ENCODE measurements at regions not wholly inside any gene's neighbourhood (a gene's known extent, or its start where the extent isn't known, plus 50 kb on each side); places are given as distances from the start of the nearest gene placed in this dataset.
"Not testable (repeated sequence)": the region's sequence is repeated elsewhere in the genome, so short reads cannot be mapped to it uniquely, and the experiment has no call there.

DNA sequence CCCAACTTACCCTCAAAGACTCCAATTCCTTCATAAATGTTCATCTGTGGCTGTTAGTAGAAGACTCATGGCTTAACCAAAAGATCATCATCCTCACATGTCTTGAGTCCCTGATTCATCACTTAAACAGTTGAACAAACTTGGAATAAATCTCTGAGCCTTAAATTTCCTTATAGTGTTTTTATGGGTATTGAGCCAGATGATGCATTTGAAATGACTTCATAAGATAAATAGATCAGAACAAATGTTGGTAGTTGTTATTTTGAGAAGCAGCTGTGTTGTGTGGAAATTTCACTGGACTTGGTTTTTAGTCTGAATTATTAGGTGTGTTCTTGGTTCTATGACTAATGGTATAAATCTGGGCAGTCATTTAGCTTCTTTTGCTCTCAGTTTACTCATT is 236.2 kb downstream of the NNT start:
- DNase-seq (ENCODE audit: low read depth): no peak

DNA sequence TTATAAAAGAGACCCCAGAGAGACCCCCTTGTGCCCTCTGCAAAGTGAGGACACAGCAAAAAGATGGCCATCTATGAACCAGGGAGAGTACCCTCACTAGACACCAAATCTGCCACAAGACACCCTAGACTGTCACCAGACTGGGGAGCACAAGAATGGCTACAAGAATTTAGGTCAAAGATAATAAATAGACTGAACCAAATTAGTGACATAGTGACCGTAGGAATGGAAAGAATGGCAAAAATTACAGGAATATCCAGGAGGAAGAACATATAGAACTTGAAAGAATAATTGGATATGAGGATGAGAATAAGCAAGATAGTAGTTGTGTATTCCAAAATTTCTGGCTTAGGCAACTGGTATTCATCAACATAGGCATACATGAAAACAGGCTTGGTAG is 235.0 kb downstream of the NNT start:
- no peak for TF ChIP-seq CTCF (conservative IDR thresholded peaks at IDR 0.05; ENCODE audit: low read depth, low read length)
- DNase-seq (ENCODE audit: low read depth): no peak
- no peak overlapping the region for H3K4me3 ChIP-seq (ENCODE audit: low read depth, low read length)

More for the DNA sequence above, 236.2 kb downstream of the NNT start:
- H3K4me3 ChIP-seq (ENCODE audit: low read depth, low read length): no peak overlapping the region
- no peak for TF ChIP-seq CTCF (conservative IDR thresholded peaks at IDR 0.05; ENCODE audit: low read depth, low read length)

- H3K4me3 ChIP-seq (ENCODE audit: low read depth, low read length): no peak overlapping the region
- TF ChIP-seq CTCF (conservative IDR thresholded peaks at IDR 0.05; ENCODE audit: low read depth, low read length): no peak
- DNase-seq (ENCODE audit: low read depth): no peak
Measured at GRCh38 chr5:43837091-43837490, 234.1 kb downstream of the NNT start.

DNA sequence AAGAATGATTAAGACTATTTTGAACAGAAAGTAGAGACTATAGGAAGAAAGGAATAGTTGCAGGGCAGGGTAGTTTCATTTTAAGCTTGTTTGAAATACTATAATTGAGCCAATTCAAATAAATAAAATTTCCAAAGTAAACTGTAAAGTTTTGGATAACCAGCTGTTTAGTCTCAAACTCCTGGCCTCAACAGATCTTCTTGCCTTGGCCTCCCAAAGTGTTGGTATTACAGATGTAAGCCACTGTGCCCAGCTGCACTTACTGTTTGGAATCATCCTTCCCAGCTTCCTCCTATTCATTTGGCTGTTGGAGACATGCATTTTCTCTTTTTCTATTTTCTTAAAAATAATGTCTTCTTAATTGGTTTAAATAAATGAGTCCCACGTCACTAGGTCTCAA is 231.0 kb downstream of the NNT start:
- H3K4me3 ChIP-seq (ENCODE audit: low read depth, low read length): no peak overlapping the region
- no peak for DNase-seq (ENCODE audit: low read depth)
- no peak for TF ChIP-seq CTCF (conservative IDR thresholded peaks at IDR 0.05; ENCODE audit: low read depth, low read length)

GRCh38 chr5:43824325-43824964 is 221.5 kb downstream of the NNT start:
- H3K4me3 ChIP-seq (ENCODE audit: low read depth, low read length): not testable (repeated sequence)

DNA sequence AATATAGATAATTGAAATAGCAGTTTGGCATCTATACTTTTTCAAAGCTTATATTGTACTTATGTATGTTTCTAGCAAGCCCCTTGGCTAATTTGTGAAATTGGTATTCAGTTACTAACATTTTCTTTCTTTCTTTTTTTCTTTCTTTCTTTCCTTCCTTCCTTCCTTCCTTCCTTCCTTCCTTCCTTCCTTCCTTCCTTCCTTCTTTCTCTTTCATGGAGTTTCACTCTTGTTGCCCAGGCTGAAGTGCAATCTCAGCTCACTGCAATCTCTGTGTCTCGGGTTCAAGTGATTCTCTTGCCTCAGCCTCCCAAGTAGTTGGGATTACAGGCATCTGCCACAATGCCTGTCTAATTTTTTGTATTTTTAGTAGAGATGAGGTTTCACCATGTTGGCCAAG is 215.4 kb downstream of the NNT start:
- DNase-seq (ENCODE audit: low read depth); H3K4me3 ChIP-seq (ENCODE audit: low read depth, low read length): not testable (repeated sequence)

More at GRCh38 chr5:43824325-43824964, 221.5 kb downstream of the NNT start:
- DNase-seq (ENCODE audit: low read depth): not testable (repeated sequence)

DNA sequence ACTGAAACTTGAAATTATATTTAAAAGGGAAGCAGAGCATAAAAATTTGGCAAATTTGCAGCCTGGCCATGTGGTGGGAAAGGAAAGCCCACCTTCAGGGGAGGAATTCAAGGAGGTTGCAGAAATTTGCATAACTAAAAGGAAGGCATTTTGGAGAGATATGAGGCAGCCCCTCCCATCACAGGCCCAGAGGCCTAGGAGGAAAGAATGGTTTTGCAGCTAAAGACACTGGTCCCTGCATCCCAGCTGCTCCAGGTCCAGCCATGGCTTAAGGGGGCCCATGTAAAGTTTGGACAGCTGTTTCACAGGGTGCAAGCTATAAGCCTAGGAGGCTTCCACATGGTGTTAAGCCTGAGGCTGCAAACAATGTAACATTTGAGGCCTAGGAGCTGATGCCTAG is 212.5 kb downstream of the NNT start:
- no peak overlapping the region for H3K4me3 ChIP-seq (ENCODE audit: low read depth, low read length)
- DNase-seq (ENCODE audit: low read depth): no peak
- TF ChIP-seq CTCF (conservative IDR thresholded peaks at IDR 0.05; ENCODE audit: low read depth, low read length): no peak

- TF ChIP-seq CTCF (conservative IDR thresholded peaks at IDR 0.05; ENCODE audit: low read depth, low read length): no peak
- H3K4me3 ChIP-seq (ENCODE audit: low read depth, low read length): no peak overlapping the region
- no peak for DNase-seq (ENCODE audit: low read depth)
Measured at GRCh38 chr5:43804723-43805122, 201.7 kb downstream of the NNT start.
